Sigmoid colon (tissue), 6 donors: ENCODE measurements at regions not wholly inside any gene's neighbourhood (a gene's known extent, or its start where the extent isn't known, plus 50 kb on each side); places are given as distances from the start of the nearest gene placed in this dataset.

ENCODE experiments used
- DNase-seq: peaks from one replicate; pipeline ENCODE4 v3.0.0-alpha.2; 2019
- H3K27ac ChIP-seq, 4 donors: fragments of 200-600 bp; sonication (generic); one replicate each; pipeline ENCODE4 v1.5.1; 2016 to 2019; ENCODE audit warnings: mild to moderate bottlenecking in 1 of 4
- H3K27me3 ChIP-seq, 3 donors: fragments of 200-600 bp; sonication (generic); one replicate each; pipeline ENCODE4 v1.5.1; 2019; ENCODE audit warnings: mild to moderate bottlenecking in 1 of 3
- H3K36me3 ChIP-seq, 4 donors: fragments of 200-600 bp; sonication (generic); one replicate each; pipeline ENCODE4 v1.5.1; 2016 to 2019
- H3K4me1 ChIP-seq, 4 donors: fragments of 200-600 bp; sonication (generic); one replicate each; pipeline ENCODE4 v1.5.1; 2017 to 2019
- H3K4me3 ChIP-seq, 4 donors: fragments of 200-600 bp; sonication (generic); one replicate each; pipeline ENCODE4 v1.5.1; 2017 to 2019; ENCODE audit warnings: mild to moderate bottlenecking in 2 of 4, moderate library complexity in 1 of 4
- H3K9me3 ChIP-seq, 4 donors: fragments of 200-600 bp in 3 of 4; sonication (generic) in 3 of 4; one replicate each; pipeline versions ENCODE4 v1.5.1 to v1.6.1; 2013 to 2019
- EP300 ChIP-seq, 4 donors: sonication (generic); formaldehyde crosslinking; IDR thresholded peaks; one replicate each; pipeline ENCODE4 v1.6.1; 2017; ENCODE audit warnings: antibody characterized with exemption in 4 of 4
- POLR2A ChIP-seq, 2 donors: fragments of 450-650 bp; IDR thresholded peaks; one replicate each; pipeline ENCODE4 v1.6.1; 2016; ENCODE audit warnings: antibody characterized with exemption in 2 of 2, mild to moderate bottlenecking in 2 of 2, moderate library complexity in 2 of 2
- POLR2AphosphoS5 ChIP-seq, 4 donors: sonication (generic); formaldehyde crosslinking; IDR thresholded peaks; one replicate each; pipeline ENCODE4 v1.6.1; 2017; ENCODE audit warnings: antibody characterized with exemption in 4 of 4
- WGBS, 2 donors: extraction: QIAGEN DNeasy Blood & Tissue Kit; methylation state at CpG; one replicate each; pipeline ENCODE4 v1.1.7; 2013; 5-methylcytosine and 5-hydroxymethylcytosine counted together
- intact Hi-C: fragments of 100-400 bp; cut with DNase I; formaldehyde crosslinking; loops from one replicate; pipeline ENCODE4 v1.15.1; 2023
- TF ChIP-seq, protein P1 (sequence below), 4 experiments: fragments of 450-650 bp in 3 of 4; fragments of 200-600 bp in 1 of 4; IDR thresholded peaks; one replicate each; pipeline ENCODE4 v1.5.1; 2016 to 2019; ENCODE audit warnings: antibody characterized with exemption in 4 of 4, mild to moderate bottlenecking in 3 of 4, moderate library complexity in 2 of 4
- donor health status: healthy with polysubstance abuse.
- donor health status: healthy.

DNA sequence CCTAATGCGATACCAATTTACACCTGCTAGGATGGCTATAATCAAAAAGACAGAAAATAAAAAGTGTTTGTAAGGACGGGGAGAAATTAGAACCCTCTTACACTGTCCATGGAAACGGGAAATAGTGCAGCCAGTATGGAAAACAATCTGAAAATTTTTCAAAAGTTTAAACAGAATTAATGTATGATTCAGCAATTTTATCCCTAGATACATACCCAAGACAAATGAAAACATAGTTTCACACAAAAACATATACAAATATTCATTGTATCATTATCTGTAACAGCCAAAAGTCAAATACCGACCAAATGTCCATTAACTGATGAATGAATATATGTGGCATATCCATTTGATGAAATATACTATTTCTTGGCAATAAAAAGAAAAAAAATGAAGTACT lies 313.5 kb upstream of the GYPC start:
- no peak for DNase-seq
- WGBS, 2 donors: 87 to 88% methylated on average over 4 of the region's 4 CpGs
- Histone ChIP-seq H3K9me3 (no peaks in the 10 kb centered on the region), H3K4me3 (no peak overlapping the region), H3K4me1 (no peaks in the 10 kb centered on the region), H3K36me3 (no peaks in the 10 kb centered on the region), H3K27ac (no peak overlapping the region), H3K27me3 (no peaks in the 10 kb centered on the region)
- intact Hi-C loops: no loop called here
- TF ChIP-seq POLR2A (IDR thresholded peaks at IDR 0.05) (no peak), POLR2AphosphoS5 (IDR thresholded peaks at IDR 0.05) (no peak), EP300 (IDR thresholded peaks at IDR 0.05) (no peak)
- TF ChIP-seq, protein P1, sequence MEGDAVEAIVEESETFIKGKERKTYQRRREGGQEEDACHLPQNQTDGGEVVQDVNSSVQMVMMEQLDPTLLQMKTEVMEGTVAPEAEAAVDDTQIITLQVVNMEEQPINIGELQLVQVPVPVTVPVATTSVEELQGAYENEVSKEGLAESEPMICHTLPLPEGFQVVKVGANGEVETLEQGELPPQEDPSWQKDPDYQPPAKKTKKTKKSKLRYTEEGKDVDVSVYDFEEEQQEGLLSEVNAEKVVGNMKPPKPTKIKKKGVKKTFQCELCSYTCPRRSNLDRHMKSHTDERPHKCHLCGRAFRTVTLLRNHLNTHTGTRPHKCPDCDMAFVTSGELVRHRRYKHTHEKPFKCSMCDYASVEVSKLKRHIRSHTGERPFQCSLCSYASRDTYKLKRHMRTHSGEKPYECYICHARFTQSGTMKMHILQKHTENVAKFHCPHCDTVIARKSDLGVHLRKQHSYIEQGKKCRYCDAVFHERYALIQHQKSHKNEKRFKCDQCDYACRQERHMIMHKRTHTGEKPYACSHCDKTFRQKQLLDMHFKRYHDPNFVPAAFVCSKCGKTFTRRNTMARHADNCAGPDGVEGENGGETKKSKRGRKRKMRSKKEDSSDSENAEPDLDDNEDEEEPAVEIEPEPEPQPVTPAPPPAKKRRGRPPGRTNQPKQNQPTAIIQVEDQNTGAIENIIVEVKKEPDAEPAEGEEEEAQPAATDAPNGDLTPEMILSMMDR (IDR thresholded peaks at IDR 0.05): no peak

DNA sequence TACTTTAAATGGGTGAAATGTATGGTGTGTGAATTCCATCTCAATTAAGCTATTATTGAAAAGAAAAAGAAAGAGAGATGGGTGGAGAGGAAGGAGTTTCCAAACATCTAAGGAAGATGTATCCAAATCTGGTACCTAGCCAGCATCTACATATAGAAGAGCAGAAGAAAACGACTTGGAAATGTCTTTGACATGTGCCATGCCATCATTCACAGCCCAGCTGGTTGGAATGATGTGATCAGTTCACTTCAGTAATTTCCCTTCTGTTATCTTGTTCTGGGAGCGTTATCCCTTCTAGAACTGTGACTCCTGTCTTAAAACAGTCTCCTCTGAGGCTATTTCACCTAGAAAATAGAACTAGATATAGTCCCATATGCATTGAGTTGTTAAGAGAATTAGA lies 312.8 kb upstream of the GYPC start:
- H3K27ac ChIP-seq: no peak overlapping the region
- TF ChIP-seq, protein P1 (IDR thresholded peaks at IDR 0.05): no peak
- TF ChIP-seq POLR2AphosphoS5 (IDR thresholded peaks at IDR 0.05) (no peak), POLR2A (IDR thresholded peaks at IDR 0.05) (no peak), EP300 (IDR thresholded peaks at IDR 0.05) (no peak)
- 43 to 71% methylated on average over 2 of the region's 2 CpGs for WGBS, 2 donors
- H3K4me3 ChIP-seq: no peak overlapping the region
- no peaks in the 10 kb centered on the region for H3K9me3 ChIP-seq
- no peaks in the 10 kb centered on the region for H3K4me1 ChIP-seq
- no peaks in the 10 kb centered on the region for H3K36me3 ChIP-seq
- DNase-seq: no peak
- no peaks in the 10 kb centered on the region for H3K27me3 ChIP-seq
- intact Hi-C loops: no loop called here

DNA sequence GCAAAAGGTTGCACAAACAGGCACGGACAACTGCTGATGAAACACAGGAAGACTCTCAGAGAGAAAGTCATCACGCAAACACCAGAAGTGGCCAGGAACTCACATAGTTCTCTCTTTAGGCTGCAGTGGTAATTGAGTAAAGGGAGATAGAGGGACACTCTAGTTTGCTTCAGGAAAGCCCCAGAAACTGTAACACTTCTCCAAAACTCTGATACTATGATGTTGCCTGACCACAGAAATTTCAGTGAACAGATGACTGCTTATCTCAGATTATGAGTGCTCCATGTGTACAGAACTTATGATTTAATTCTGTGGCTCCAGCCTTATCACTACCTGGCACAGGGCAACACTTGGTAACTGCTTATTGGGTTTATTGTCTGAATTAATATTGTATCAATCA lies 311.5 kb upstream of the GYPC start:
- TF ChIP-seq EP300 (IDR thresholded peaks at IDR 0.05) (no peak), POLR2AphosphoS5 (IDR thresholded peaks at IDR 0.05) (no peak), POLR2A (IDR thresholded peaks at IDR 0.05) (no peak)
- TF ChIP-seq, protein P1 (IDR thresholded peaks at IDR 0.05): no peak
- intact Hi-C loops: no loop called here

DNA sequence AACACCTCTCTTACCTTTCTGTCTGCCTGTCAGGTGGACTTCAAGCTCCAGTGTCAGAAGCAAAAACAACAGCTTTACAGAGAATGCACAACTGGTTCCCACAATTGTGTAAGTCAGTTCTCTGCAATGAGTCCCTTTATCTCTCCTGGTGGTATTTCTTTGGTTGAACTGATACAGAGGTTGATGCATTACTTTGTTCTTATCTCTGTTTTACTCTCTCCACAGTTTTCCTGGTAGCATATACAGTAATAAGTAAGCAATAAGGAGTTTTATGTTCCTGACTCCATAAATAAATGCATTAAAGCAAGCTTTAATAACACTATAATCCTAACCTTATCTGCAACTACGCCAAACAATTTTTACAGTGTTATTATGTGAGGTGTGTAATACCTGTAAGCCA lies 310.3 kb upstream of the GYPC start:
- Histone ChIP-seq H3K4me1 (no peaks in the 10 kb centered on the region), H3K27me3 (no peaks in the 10 kb centered on the region), H3K9me3 (no peaks in the 10 kb centered on the region), H3K27ac (no peak overlapping the region), H3K36me3 (no peaks in the 10 kb centered on the region), H3K4me3 (no peak overlapping the region)
- intact Hi-C loops: no loop called here
- 13 to 63% methylated on average over 1 of the region's 1 CpG for WGBS, 2 donors
- no peak for DNase-seq
- TF ChIP-seq, protein P1 (IDR thresholded peaks at IDR 0.05): no peak
- no peak for TF ChIP-seq EP300 (IDR thresholded peaks at IDR 0.05)

More for the DNA sequence above, 311.5 kb upstream of the GYPC start:
- DNase-seq: no peak
- H3K27me3 ChIP-seq: no peaks in the 10 kb centered on the region
- H3K9me3 ChIP-seq: no peaks in the 10 kb centered on the region
- H3K4me3 ChIP-seq: no peak overlapping the region
- no peaks in the 10 kb centered on the region for H3K4me1 ChIP-seq
- H3K27ac ChIP-seq: no peak overlapping the region
- no peaks in the 10 kb centered on the region for H3K36me3 ChIP-seq
- 70 to 77% methylated on average over 2 of the region's 2 CpGs for WGBS, 2 donors

DNA sequence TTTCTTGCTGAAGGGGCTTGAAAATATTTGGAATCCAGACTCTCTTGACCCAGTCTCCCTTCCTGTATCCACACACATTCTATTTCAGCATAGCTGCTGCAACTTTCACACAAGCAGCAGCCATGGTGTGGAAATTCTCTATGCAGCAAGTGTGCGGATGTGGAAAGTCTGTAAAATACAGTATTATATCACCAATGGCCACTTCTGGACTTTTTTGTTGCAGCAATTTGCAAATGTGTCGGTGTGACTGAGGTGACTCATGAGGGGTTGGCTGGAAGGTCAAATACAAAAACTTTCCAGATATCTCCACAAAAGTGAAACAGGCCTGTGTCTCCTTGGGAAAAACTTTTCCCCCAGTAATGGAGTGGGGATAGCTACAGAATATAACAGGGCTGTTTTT lies 299.3 kb upstream of the GYPC start:
- TF ChIP-seq POLR2AphosphoS5 (IDR thresholded peaks at IDR 0.05): no peak
- TF ChIP-seq EP300 (IDR thresholded peaks at IDR 0.05): no peak
- TF ChIP-seq, protein P1 (IDR thresholded peaks at IDR 0.05): no peak
- no peak for TF ChIP-seq POLR2A (IDR thresholded peaks at IDR 0.05)
- H3K4me1 ChIP-seq: no peaks in the 10 kb centered on the region
- H3K27me3 ChIP-seq: no peaks in the 10 kb centered on the region
- intact Hi-C loops: no loop called here
- no peaks in the 10 kb centered on the region for H3K36me3 ChIP-seq
- no peak for DNase-seq
- H3K27ac ChIP-seq: no peak overlapping the region
- 81% methylated on average over 2 of the region's 2 CpGs for WGBS, 2 donors
- H3K9me3 ChIP-seq: no peaks in the 10 kb centered on the region
- no peak overlapping the region for H3K4me3 ChIP-seq
